Breast epithelium (tissue), 3 donors: ENCODE measurements at regions not wholly inside any gene's neighbourhood (a gene's known extent, or its start where the extent isn't known, plus 50 kb on each side); places are given as distances from the start of the nearest gene placed in this dataset.

Experiments used
- CTCF ChIP-seq, 3 donors: fragments of 450-650 bp; IDR thresholded peaks; one replicate each; pipeline ENCODE4 v1.5.1; 2016 to 2017; ENCODE audit warnings: antibody characterized with exemption in 3 of 3, mild to moderate bottlenecking in 3 of 3, moderate library complexity in 3 of 3
- POLR2A ChIP-seq: fragments of 450-650 bp; IDR thresholded peaks from one replicate; pipeline ENCODE4 v1.6.1; 2016; ENCODE audit warnings: antibody characterized with exemption, mild to moderate bottlenecking, moderate library complexity
- POLR2AphosphoS5 ChIP-seq, 3 donors: sonication (generic); formaldehyde crosslinking; IDR thresholded peaks; one replicate each; pipeline ENCODE4 v1.6.1; 2017; ENCODE audit warnings: antibody characterized with exemption in 3 of 3

DNA sequence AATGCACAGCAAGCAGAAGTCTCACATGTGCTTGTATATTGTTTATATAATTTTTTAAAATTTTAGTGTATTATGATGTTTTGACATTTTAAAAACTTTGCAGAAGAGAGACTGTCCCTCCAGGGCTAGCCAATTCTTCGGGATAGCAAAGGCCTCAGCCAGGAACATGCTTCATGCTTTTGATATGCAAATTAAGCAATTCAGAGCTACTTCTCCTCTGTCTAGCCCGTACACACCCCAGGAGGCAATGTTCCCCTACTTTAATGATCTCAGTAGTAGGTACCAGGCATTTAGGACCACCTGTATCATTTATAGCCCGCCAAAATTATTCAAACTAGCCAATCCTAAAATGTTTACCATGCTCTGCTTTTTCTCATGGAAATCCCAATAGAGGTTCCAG, 1116.2 kb downstream of the OLFM4 start:
- TF ChIP-seq CTCF (IDR thresholded peaks at IDR 0.05) (no peak), POLR2AphosphoS5 (IDR thresholded peaks at IDR 0.05) (no peak), POLR2A (no peak)
